ENCODE measurements at regions not wholly inside any gene's neighbourhood (a gene's known extent, or its start where the extent isn't known, plus 50 kb on each side); places are given as distances from the start of the nearest gene placed in this dataset.

DNA sequence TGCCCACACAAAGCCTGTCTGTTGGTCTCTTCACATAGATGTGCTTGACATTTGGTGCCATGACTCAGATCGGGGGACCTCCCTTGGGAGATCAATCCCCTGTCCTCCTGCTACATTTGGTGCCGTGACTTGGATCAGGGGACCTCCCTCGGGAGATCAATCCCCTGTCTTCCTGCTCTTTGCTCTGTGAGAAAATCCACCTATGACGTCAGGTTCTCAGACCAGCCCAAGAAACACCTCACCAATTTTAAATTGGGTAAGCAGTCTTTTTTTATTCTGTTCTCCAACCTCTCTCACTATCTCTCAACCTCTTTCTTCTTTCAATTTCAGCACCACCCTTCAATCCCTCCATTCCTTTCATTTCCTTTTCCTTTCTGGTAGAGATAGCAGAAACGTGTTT, 159.6 kb upstream of the AGTR2 start:
- H3K4me3 ChIP-seq (replicated peaks in 1 of 2; ENCODE audit: low read depth in 2 of 2, low read length in 2 of 2), result no peak overlapping the region
- TF ChIP-seq, protein P1, sequence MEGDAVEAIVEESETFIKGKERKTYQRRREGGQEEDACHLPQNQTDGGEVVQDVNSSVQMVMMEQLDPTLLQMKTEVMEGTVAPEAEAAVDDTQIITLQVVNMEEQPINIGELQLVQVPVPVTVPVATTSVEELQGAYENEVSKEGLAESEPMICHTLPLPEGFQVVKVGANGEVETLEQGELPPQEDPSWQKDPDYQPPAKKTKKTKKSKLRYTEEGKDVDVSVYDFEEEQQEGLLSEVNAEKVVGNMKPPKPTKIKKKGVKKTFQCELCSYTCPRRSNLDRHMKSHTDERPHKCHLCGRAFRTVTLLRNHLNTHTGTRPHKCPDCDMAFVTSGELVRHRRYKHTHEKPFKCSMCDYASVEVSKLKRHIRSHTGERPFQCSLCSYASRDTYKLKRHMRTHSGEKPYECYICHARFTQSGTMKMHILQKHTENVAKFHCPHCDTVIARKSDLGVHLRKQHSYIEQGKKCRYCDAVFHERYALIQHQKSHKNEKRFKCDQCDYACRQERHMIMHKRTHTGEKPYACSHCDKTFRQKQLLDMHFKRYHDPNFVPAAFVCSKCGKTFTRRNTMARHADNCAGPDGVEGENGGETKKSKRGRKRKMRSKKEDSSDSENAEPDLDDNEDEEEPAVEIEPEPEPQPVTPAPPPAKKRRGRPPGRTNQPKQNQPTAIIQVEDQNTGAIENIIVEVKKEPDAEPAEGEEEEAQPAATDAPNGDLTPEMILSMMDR (IDR thresholded peaks at IDR 0.05; ENCODE audit: low read depth, low read length), result no peak

DNA sequence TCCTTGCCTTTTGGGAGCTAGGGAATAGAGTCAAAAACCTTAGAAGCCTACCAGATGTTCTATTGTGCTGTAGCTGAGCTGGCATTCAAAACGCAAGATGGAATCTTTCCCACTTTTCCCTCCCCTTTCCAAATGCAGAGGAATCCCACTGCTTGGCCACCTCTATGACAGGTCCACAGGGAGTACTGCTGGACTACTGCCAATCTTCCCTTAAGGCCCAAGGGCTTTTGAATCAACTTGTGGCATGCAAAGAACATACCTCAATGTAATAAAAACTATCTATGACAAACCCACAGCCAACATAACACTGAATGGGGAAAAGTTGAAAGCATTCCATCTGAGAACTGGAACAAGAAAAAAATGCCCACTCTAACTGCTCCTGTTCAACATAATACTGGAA, 139.2 kb upstream of the AGTR2 start:
- no peak for DNase-seq (ENCODE audit: low read depth in 2 of 2)
- TF ChIP-seq, protein P1 (IDR thresholded peaks at IDR 0.05; ENCODE audit: low read depth, low read length), result no peak
- no peak overlapping the region for H3K4me3 ChIP-seq (replicated peaks in 1 of 2; ENCODE audit: low read depth in 2 of 2, low read length in 2 of 2)

More for the DNA sequence above, 159.6 kb upstream of the AGTR2 start:
- no peak for DNase-seq (ENCODE audit: low read depth in 2 of 2)

Measured in cardiac fibroblast (primary cell).